H9 (cell line): ENCODE measurements at regions not wholly inside any gene's neighbourhood (a gene's known extent, or its start where the extent isn't known, plus 50 kb on each side); places are given as distances from the start of the nearest gene placed in this dataset.

ENCODE experiments used
- DNase-seq: peaks from one replicate; pipeline ENCODE4 v3.0.0-alpha.2; 2017
- H2AFZ ChIP-seq: one replicate; pipeline ENCODE4 v1.6.1; 2013; ENCODE audit warnings: mild to moderate bottlenecking, low read length, control low read depth, moderate library complexity
- H2AK5ac ChIP-seq: 2 replicates; pipeline ENCODE4 v1.6.1; 2013; ENCODE audit warnings: low read length, control low read depth, mixed read lengths; ENCODE audit not compliant: insufficient read length
- H2BK120ac ChIP-seq: one replicate; pipeline ENCODE4 v1.6.1; 2013; ENCODE audit warnings: low read depth, mild to moderate bottlenecking, low read length, control low read depth, inconsistent platforms; ENCODE audit not compliant: poor library complexity, severe bottlenecking
- H2BK12ac ChIP-seq: 2 replicates; pipeline ENCODE4 v1.6.1; 2013; ENCODE audit warnings: low read length, control low read depth, mixed read lengths, low read depth; ENCODE audit not compliant: insufficient read length
- H2BK15ac ChIP-seq: 2 replicates; pipeline ENCODE4 v1.6.1; 2013; ENCODE audit warnings: low read depth, low read length, control low read depth
- H2BK20ac ChIP-seq: one replicate; pipeline ENCODE4 v1.6.1; 2013; ENCODE audit warnings: low read depth, mild to moderate bottlenecking, low read length, control low read depth, inconsistent platforms; ENCODE audit not compliant: poor library complexity, severe bottlenecking
- H2BK5ac ChIP-seq: 2 replicates; pipeline ENCODE4 v1.6.1; 2013; ENCODE audit warnings: low read length, control low read depth, mixed read lengths; ENCODE audit not compliant: insufficient read length
- H3K14ac ChIP-seq: 2 replicates; pipeline ENCODE4 v1.6.1; 2013; ENCODE audit warnings: low read length, control low read depth; ENCODE audit not compliant: insufficient read depth
- H3K18ac ChIP-seq: 2 replicates; pipeline ENCODE4 v1.6.1; 2013; ENCODE audit warnings: low read depth, mild to moderate bottlenecking, mixed read lengths, low read length, control low read depth; ENCODE audit not compliant: insufficient read length
- H3K23ac ChIP-seq: 2 replicates; pipeline ENCODE4 v1.6.1; 2013; ENCODE audit warnings: low read length, control low read depth, mixed read lengths, low read depth; ENCODE audit not compliant: insufficient read length
- H3K23me2 ChIP-seq: 2 replicates; pipeline ENCODE4 v1.6.1; 2013; ENCODE audit warnings: low read depth, mild to moderate bottlenecking, mixed read lengths, low read length, control low read depth; ENCODE audit not compliant: insufficient read length, poor library complexity, severe bottlenecking
- H3K27ac ChIP-seq: 2 replicates; pipeline ENCODE4 v1.5.1; 2013; ENCODE audit warnings: low read length, control low read depth, mixed read lengths, low read depth; ENCODE audit not compliant: insufficient read length
- H3K27me3 ChIP-seq: 2 replicates; pipeline ENCODE4 v1.6.1; 2013; ENCODE audit warnings: low read length, control low read depth, inconsistent platforms; ENCODE audit not compliant: insufficient read depth
- H3K4ac ChIP-seq: 2 replicates; pipeline ENCODE4 v1.6.1; 2013; ENCODE audit warnings: low read depth, mild to moderate bottlenecking, control low read depth, inconsistent platforms, low read length, moderate library complexity
- H3K4me1 ChIP-seq: 2 replicates; pipeline ENCODE4 v1.6.1; 2013; ENCODE audit warnings: low read length, control low read depth, inconsistent platforms; ENCODE audit not compliant: insufficient read depth
- H3K4me2 ChIP-seq: 2 replicates; pipeline ENCODE4 v1.6.1; 2013; ENCODE audit warnings: low read length, control low read depth, mixed read lengths; ENCODE audit not compliant: insufficient read length, insufficient read depth
- H3K56ac ChIP-seq: 2 replicates; pipeline ENCODE4 v1.6.1; 2013; ENCODE audit warnings: low read depth, mild to moderate bottlenecking, mixed read lengths, low read length, control low read depth; ENCODE audit not compliant: insufficient read length
- H3K79me1 ChIP-seq: 2 replicates; pipeline ENCODE4 v1.6.1; 2013; ENCODE audit warnings: low read depth, mild to moderate bottlenecking, moderate library complexity, low read length, control low read depth, inconsistent platforms; ENCODE audit not compliant: insufficient read depth, poor library complexity, severe bottlenecking
- H3K79me2 ChIP-seq: 2 replicates; pipeline ENCODE4 v1.6.1; 2013; ENCODE audit warnings: low read length, control low read depth, inconsistent platforms; ENCODE audit not compliant: insufficient read depth
- H3K9ac ChIP-seq: 2 replicates; pipeline ENCODE4 v1.6.1; 2013; ENCODE audit warnings: low read length, control low read depth, mixed read lengths; ENCODE audit not compliant: insufficient read length; ENCODE audit errors: extremely low read depth
- H3K9me3 ChIP-seq: one replicate; pipeline ENCODE4 v1.6.1; 2013; ENCODE audit warnings: low read depth, low read length, inconsistent platforms; ENCODE audit not compliant: control insufficient read depth
- H3T11ph ChIP-seq: one replicate; pipeline ENCODE4 v1.6.1; 2013; ENCODE audit warnings: mild to moderate bottlenecking, low read length, control low read depth, inconsistent platforms
- H4K20me1 ChIP-seq: one replicate; pipeline ENCODE4 v1.6.1; 2013; ENCODE audit not compliant: control insufficient read depth, insufficient read length, insufficient read depth
- H4K5ac ChIP-seq: 2 replicates; pipeline ENCODE4 v1.6.1; 2013; ENCODE audit warnings: low read depth, mild to moderate bottlenecking, mixed read lengths, low read length, control low read depth; ENCODE audit not compliant: insufficient read length
- H4K8ac ChIP-seq: replicated peaks from 2 replicates; pipeline ENCODE4 v1.6.1; 2013; ENCODE audit warnings: low read length, control low read depth, mixed read lengths, low read depth; ENCODE audit not compliant: insufficient read length
- H4K91ac ChIP-seq: 2 replicates; pipeline ENCODE4 v1.6.1; 2013; ENCODE audit warnings: low read depth, mild to moderate bottlenecking, moderate library complexity, mixed read lengths, low read length, control low read depth; ENCODE audit not compliant: insufficient read length
- H3K27ac Mint-ChIP-seq, 3 experiments: 2 replicates in 2 of 3; 3 replicates in 1 of 3; pipeline ENCODE4 v1.8.0; 2020 to 2021; ENCODE audit warnings: mixed read lengths in 3 of 3, mild to moderate bottlenecking in 1 of 3, moderate library complexity in 1 of 3
- H3K27me3 Mint-ChIP-seq: 2 replicates; pipeline ENCODE4 v1.8.0; 2021; ENCODE audit warnings: low read depth, mild to moderate bottlenecking, moderate library complexity, mixed read lengths
- H3K36me3 Mint-ChIP-seq, 3 experiments: 2 replicates in 2 of 3; 3 replicates in 1 of 3; pipeline ENCODE4 v1.8.0; 2020 to 2021; ENCODE audit warnings: low read depth in 3 of 3, mixed read lengths in 3 of 3; ENCODE audit not compliant: insufficient read depth in 1 of 3
- H3K4me1 Mint-ChIP-seq, 2 experiments: 2 replicates each; pipeline ENCODE4 v1.8.0; 2020; ENCODE audit warnings: mixed read lengths in 2 of 2
- H3K4me3 Mint-ChIP-seq, 2 experiments: 2 replicates in 1 of 2; 3 replicates in 1 of 2; pipeline ENCODE4 v1.8.0; 2020 to 2021; ENCODE audit warnings: mild to moderate bottlenecking in 2 of 2, mixed read lengths in 2 of 2, moderate library complexity in 1 of 2
- H3K9me3 Mint-ChIP-seq, 2 experiments: 2 replicates in 1 of 2; 3 replicates in 1 of 2; pipeline ENCODE4 v1.8.0; 2020; ENCODE audit warnings: mild to moderate bottlenecking in 2 of 2, mixed read lengths in 2 of 2, moderate library complexity in 1 of 2
- WGBS: extraction: QIAGEN DNeasy Blood & Tissue Kit; methylation state at CpG from one replicate; pipeline ENCODE4 v1.1.7; 2013; ENCODE audit warnings: missing lambda C conversion rate, low lambda C conversion rate, mixed read lengths; ENCODE audit not compliant: insufficient read length; ENCODE audit errors: extremely low coverage; 5-methylcytosine and 5-hydroxymethylcytosine counted together
- TF ChIP-seq, protein P1 (sequence below): fragments of 200-600 bp; sonication (generic); conservative IDR thresholded peaks from 3 replicates; pipeline ENCODE4 v1.8.0; 2021; ENCODE audit warnings: antibody characterized with exemption, mild to moderate bottlenecking

DNA sequence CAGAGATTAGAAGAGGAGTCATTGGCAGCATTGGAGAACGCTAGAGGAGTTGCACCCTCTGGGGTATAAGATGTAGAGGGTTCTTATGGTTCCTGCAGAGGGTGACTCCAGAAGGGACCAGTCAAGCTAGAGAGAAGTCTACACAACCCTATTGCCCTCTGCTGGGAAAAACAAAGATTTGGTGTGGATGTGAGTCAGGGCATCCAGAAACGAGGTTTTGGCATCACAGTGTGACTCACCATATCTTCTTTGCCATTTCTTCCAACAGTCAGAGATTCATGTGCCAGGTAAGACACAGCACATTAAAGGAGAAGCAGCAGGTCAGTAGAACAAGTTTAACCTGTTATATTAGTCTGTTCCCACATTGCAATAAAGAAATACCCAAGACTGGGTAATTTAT, 598.8 kb downstream of the MAFB start:
- H2BK120ac ChIP-seq = no peak overlapping the region
- H3K27ac Mint-ChIP-seq = no peak overlapping the region
- no peak overlapping the region for H3K4ac ChIP-seq
- no peaks in the 10 kb centered on the region for H3K23me2 ChIP-seq
- H3K36me3 Mint-ChIP-seq = peaks cover 28 to 33% (median 28%) of the 10 kb centered on the region in 3 experiments
- H3K9ac ChIP-seq = no peak overlapping the region
- no peak for DNase-seq
- H3K56ac ChIP-seq = no peak overlapping the region
- H2BK5ac ChIP-seq = no peak overlapping the region
- TF ChIP-seq, protein P1, sequence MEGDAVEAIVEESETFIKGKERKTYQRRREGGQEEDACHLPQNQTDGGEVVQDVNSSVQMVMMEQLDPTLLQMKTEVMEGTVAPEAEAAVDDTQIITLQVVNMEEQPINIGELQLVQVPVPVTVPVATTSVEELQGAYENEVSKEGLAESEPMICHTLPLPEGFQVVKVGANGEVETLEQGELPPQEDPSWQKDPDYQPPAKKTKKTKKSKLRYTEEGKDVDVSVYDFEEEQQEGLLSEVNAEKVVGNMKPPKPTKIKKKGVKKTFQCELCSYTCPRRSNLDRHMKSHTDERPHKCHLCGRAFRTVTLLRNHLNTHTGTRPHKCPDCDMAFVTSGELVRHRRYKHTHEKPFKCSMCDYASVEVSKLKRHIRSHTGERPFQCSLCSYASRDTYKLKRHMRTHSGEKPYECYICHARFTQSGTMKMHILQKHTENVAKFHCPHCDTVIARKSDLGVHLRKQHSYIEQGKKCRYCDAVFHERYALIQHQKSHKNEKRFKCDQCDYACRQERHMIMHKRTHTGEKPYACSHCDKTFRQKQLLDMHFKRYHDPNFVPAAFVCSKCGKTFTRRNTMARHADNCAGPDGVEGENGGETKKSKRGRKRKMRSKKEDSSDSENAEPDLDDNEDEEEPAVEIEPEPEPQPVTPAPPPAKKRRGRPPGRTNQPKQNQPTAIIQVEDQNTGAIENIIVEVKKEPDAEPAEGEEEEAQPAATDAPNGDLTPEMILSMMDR = no peak
- H3K79me2 ChIP-seq = no peaks in the 10 kb centered on the region
- H4K8ac ChIP-seq = no peak overlapping the region
- H4K20me1 ChIP-seq = no peaks in the 10 kb centered on the region
- H4K5ac ChIP-seq = no peak overlapping the region
- H3K4me3 Mint-ChIP-seq = no peak overlapping the region
- no peak overlapping the region for H3K14ac ChIP-seq
- H3K4me2 ChIP-seq = no peak overlapping the region
- H4K91ac ChIP-seq = no peak overlapping the region
- no peaks in the 10 kb centered on the region for H3K9me3 ChIP-seq
- WGBS = no CpG with 5 or more reads among the region's 2 CpGs
- H2BK15ac ChIP-seq = no peak overlapping the region
- H3K27me3 Mint-ChIP-seq = peaks cover 4% of the 10 kb centered on the region; the same call in 1 of the 2 replicates
- H3K27me3 ChIP-seq = no peaks in the 10 kb centered on the region
- H2AK5ac ChIP-seq = no peak overlapping the region
- no peak overlapping the region for H3T11ph ChIP-seq
- H3K18ac ChIP-seq = no peak overlapping the region
- H2BK20ac ChIP-seq = no peak overlapping the region
- H2AFZ ChIP-seq = no peak overlapping the region
- H3K9me3 Mint-ChIP-seq = peaks cover 32 to 34% of the 10 kb centered on the region in 2 experiments
- H3K4me1 Mint-ChIP-seq = peaks cover 0 to 4% of the 10 kb centered on the region in 2 experiments; a peak in 2 of 4 replicates
- H3K4me1 ChIP-seq = no peaks in the 10 kb centered on the region
- no peak overlapping the region for H2BK12ac ChIP-seq
- H3K27ac ChIP-seq = no peak overlapping the region
- H3K23ac ChIP-seq = no peak overlapping the region
- H3K79me1 ChIP-seq = no peaks in the 10 kb centered on the region
